A549 (cell line): ENCODE measurements at regions not wholly inside any gene's neighbourhood (a gene's known extent, or its start where the extent isn't known, plus 50 kb on each side); places are given as distances from the start of the nearest gene placed in this dataset.

Source experiments
- ATAC-seq, 2 experiments: fragments of 200-7000 bp in 1 of 2; fragments of >200 bp in 1 of 2; cut with Nextera tagmentation in 1 of 2; cut with Tn5 transposase in 1 of 2; 3 replicates each; pipeline versions ENCODE4 v1.8.0 to v1.9.1; 2018 to 2020; ENCODE audit warnings: mild to moderate bottlenecking in 1 of 2, moderate library complexity in 1 of 2
- CTCF ChIA-PET: fragments of 300-600 bp; sonication (Branson Sonifier 250); formaldehyde crosslinking; extraction: SDS; loops from one replicate; lab custom pipeline; 2021; ENCODE audit warnings: antibody characterized with exemption, inconsistent platforms; lab: Yijun Ruan, JAX
- POLR2A ChIA-PET: fragments of 350-600 bp; formaldehyde crosslinking; extraction: SDS; loops from one replicate; lab custom pipeline; 2021; ENCODE audit warnings: antibody characterized with exemption, inconsistent platforms; lab: Yijun Ruan, JAX
- DNase-seq, 2 experiments: peaks; one replicate each; pipeline versions ENCODE4 v3.0.0 to v3.0.0-alpha.2; 2011 to 2016; ENCODE audit warnings: low read depth in 1 of 2, low spot score in 1 of 2
- FAIRE-seq: peaks from 2 replicates; lab custom pipeline; 2011; peaks lifted over from hg19 to GRCh38; lab: Jason Lieb, UNC
- H3K27ac ChIP-seq, 2 experiments: fragments of >200 bp; sonication (Bioruptor Twin); formaldehyde crosslinking; 3 replicates each; pipeline ENCODE4 v1.5.1; 2016 to 2017
- H3K4me1 ChIP-seq: fragments of >200 bp; sonication (Bioruptor Twin); formaldehyde crosslinking; 3 replicates; pipeline ENCODE4 v1.6.1; 2016
- H3K4me2 ChIP-seq: fragments of >200 bp; sonication (Bioruptor Twin); formaldehyde crosslinking; 3 replicates; pipeline ENCODE4 v1.6.1; 2016
- H3K4me3 ChIP-seq: fragments of >200 bp; sonication (Bioruptor Twin); formaldehyde crosslinking; 3 replicates; pipeline ENCODE4 v1.5.1; 2016
- H3K9me3 ChIP-seq: fragments of >200 bp; sonication (Bioruptor Twin); formaldehyde crosslinking; 3 replicates; pipeline ENCODE4 v1.6.1; 2016
- BCL3 ChIP-seq: fragments of >200 bp; sonication (Bioruptor Twin); formaldehyde crosslinking; IDR thresholded peaks from 3 replicates; pipeline ENCODE4 v1.6.1; 2016
- BHLHE40 ChIP-seq: IDR thresholded peaks from 2 replicates; pipeline ENCODE4 v1.6.1; 2012; ENCODE audit warnings: low read depth, low read length, inconsistent platforms
- CBX2 ChIP-seq: fragments of 200-600 bp; sonication (generic); IDR thresholded peaks from 2 replicates; pipeline ENCODE4 v1.6.1; 2016; ENCODE audit warnings: low read depth, mild to moderate bottlenecking, borderline replicate concordance
- CBX8 ChIP-seq: fragments of 200-600 bp; sonication (generic); IDR thresholded peaks from 2 replicates; pipeline ENCODE4 v1.6.1; 2016
- CTCF ChIP-seq: fragments of >200 bp; sonication (Bioruptor Twin); formaldehyde crosslinking; IDR thresholded peaks from 3 replicates; pipeline ENCODE4 v1.5.1; 2016
- EHF ChIP-seq: fragments of 250-450 bp; sonication (Bioruptor Pico); IDR thresholded peaks from 2 replicates; pipeline ENCODE4 v1.5.0; 2020; ENCODE audit warnings: mild to moderate bottlenecking
- EHMT2 ChIP-seq: fragments of 200-600 bp; sonication (generic); IDR thresholded peaks from 2 replicates; pipeline ENCODE4 v1.6.1; 2016; ENCODE audit warnings: antibody characterized with exemption, low read depth, mild to moderate bottlenecking, moderate library complexity
- EP300 ChIP-seq, 2 experiments: fragments of >200 bp; sonication (Bioruptor Twin); formaldehyde crosslinking; IDR thresholded peaks; 2 replicates in 1 of 2; 3 replicates in 1 of 2; pipeline ENCODE4 v1.6.1; 2016 to 2017
- ESRRA ChIP-seq: fragments of 150-350 bp; IDR thresholded peaks from 2 replicates; pipeline ENCODE4 v1.6.1; 2014; ENCODE audit warnings: mild to moderate bottlenecking, low read length, borderline replicate concordance
- FOSB ChIP-seq: fragments of 250-450 bp; sonication (Bioruptor Pico); IDR thresholded peaks from 2 replicates; pipeline ENCODE4 v1.5.0; 2020; ENCODE audit warnings: mild to moderate bottlenecking, moderate library complexity
- FOXS1 ChIP-seq: fragments of 250-450 bp; sonication (Bioruptor Pico); IDR thresholded peaks from 2 replicates; pipeline ENCODE4 v1.5.0; 2020; ENCODE audit warnings: mild to moderate bottlenecking, moderate library complexity
- HDAC2 ChIP-seq: fragments of 200-600 bp; sonication (generic); IDR thresholded peaks from 2 replicates; pipeline ENCODE4 v1.6.1; 2016
- HEYL ChIP-seq: fragments of 250-450 bp; sonication (Bioruptor Pico); IDR thresholded peaks from 2 replicates; pipeline ENCODE4 v1.8.0; 2021; ENCODE audit warnings: mild to moderate bottlenecking, moderate library complexity
- HOXB5 ChIP-seq: fragments of 250-450 bp; sonication (Bioruptor Pico); IDR thresholded peaks from 2 replicates; pipeline ENCODE4 v1.5.0; 2020; ENCODE audit warnings: mild to moderate bottlenecking, moderate library complexity
- JUN ChIP-seq, 2 experiments: fragments of >200 bp; sonication (Bioruptor Twin); formaldehyde crosslinking; IDR thresholded peaks; 2 replicates in 1 of 2; 3 replicates in 1 of 2; pipeline ENCODE4 v1.6.1; 2016 to 2017
- JUNB ChIP-seq: fragments of >200 bp; sonication (Bioruptor Twin); formaldehyde crosslinking; IDR thresholded peaks from 2 replicates; pipeline ENCODE4 v1.6.1; 2016
- KDM1A ChIP-seq: fragments of 200-600 bp; sonication (generic); IDR thresholded peaks from 2 replicates; pipeline ENCODE4 v1.6.1; 2016; ENCODE audit warnings: low read depth, mild to moderate bottlenecking
- KDM5A ChIP-seq: fragments of 200-600 bp; sonication (generic); IDR thresholded peaks from 2 replicates; pipeline ENCODE4 v1.6.1; 2016; ENCODE audit warnings: antibody characterized with exemption, mild to moderate bottlenecking
- MYC ChIP-seq: IDR thresholded peaks from 2 replicates; pipeline ENCODE4 v1.6.1; 2012; ENCODE audit warnings: mild to moderate bottlenecking, inconsistent platforms, low read length, improper control_type of control experiment, borderline replicate concordance
- NPAS2 ChIP-seq: fragments of 250-450 bp; sonication (Bioruptor Pico); IDR thresholded peaks from 2 replicates; pipeline ENCODE4 v1.8.0; 2022; ENCODE audit warnings: mild to moderate bottlenecking, moderate library complexity, borderline replicate concordance
- NR3C1 ChIP-seq: fragments of >200 bp; sonication (Bioruptor Twin); formaldehyde crosslinking; IDR thresholded peaks from 3 replicates; pipeline ENCODE4 v1.6.1; 2017
- PHF8 ChIP-seq: fragments of 200-600 bp; sonication (generic); IDR thresholded peaks from 2 replicates; pipeline ENCODE4 v1.6.1; 2016; ENCODE audit warnings: low read depth, mild to moderate bottlenecking, antibody characterized with exemption, moderate library complexity, borderline replicate concordance
- POLR2A ChIP-seq: IDR thresholded peaks from 2 replicates; pipeline ENCODE4 v1.6.1; 2012; ENCODE audit warnings: mild to moderate bottlenecking, low read length
- RCOR1 ChIP-seq: fragments of 150-350 bp; IDR thresholded peaks from 2 replicates; pipeline ENCODE4 v1.6.1; 2014; ENCODE audit warnings: antibody characterized with exemption, low read length, low read depth
- RFX5 ChIP-seq: fragments of 450-650 bp; IDR thresholded peaks from 2 replicates; pipeline ENCODE4 v1.7.1; 2014; ENCODE audit warnings: antibody characterized with exemption, mild to moderate bottlenecking, moderate library complexity
- TP53 ChIP-seq: fragments of 250-450 bp; sonication (Bioruptor Pico); IDR thresholded peaks from 2 replicates; pipeline ENCODE4 v1.5.0; 2021; ENCODE audit warnings: mild to moderate bottlenecking, moderate library complexity
- USF2 ChIP-seq: fragments of 450-650 bp; IDR thresholded peaks from 2 replicates; pipeline ENCODE4 v1.6.1; 2014; ENCODE audit warnings: antibody characterized with exemption
- ZC3H11A ChIP-seq: fragments of 450-650 bp; IDR thresholded peaks from 2 replicates; pipeline ENCODE4 v1.6.1; 2014; ENCODE audit warnings: antibody characterized with exemption, mild to moderate bottlenecking
- WGBS: methylation state at CpG from one replicate; pipeline ENCODE4 v1.1.6; 2017; ENCODE audit errors: missing lambda C conversion rate; 5-methylcytosine and 5-hydroxymethylcytosine counted together
- TF ChIP-seq, protein P1 (sequence below): IDR thresholded peaks from 2 replicates; pipeline ENCODE4 v1.6.1; 2012

GRCh38 chr1:91101328-91101727 is 79.5 kb upstream of the ZNF644 start:
- FAIRE-seq: no peak
- H3K27ac ChIP-seq: no peak overlapping the region
- no peak overlapping the region for H3K4me2 ChIP-seq
- TF ChIP-seq RCOR1: no peak
- TF ChIP-seq EP300 (IDR thresholded peaks at IDR 0.05): no peak
- no peak for TF ChIP-seq RFX5
- no peak for TF ChIP-seq KDM5A
- no peak for TF ChIP-seq NR3C1
- no peak for TF ChIP-seq HEYL (CRISPR knock-in tag)
- TF ChIP-seq EHMT2: no peak
- TF ChIP-seq NPAS2 (CRISPR knock-in tag): no peak
- no peak for TF ChIP-seq JUNB
- no peak for TF ChIP-seq MYC
- TF ChIP-seq, protein P1, sequence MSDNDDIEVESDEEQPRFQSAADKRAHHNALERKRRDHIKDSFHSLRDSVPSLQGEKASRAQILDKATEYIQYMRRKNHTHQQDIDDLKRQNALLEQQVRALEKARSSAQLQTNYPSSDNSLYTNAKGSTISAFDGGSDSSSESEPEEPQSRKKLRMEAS: no peak
- TF ChIP-seq KDM1A: no peak
- no peak for TF ChIP-seq FOXS1 (CRISPR knock-in tag)
- TF ChIP-seq ZC3H11A: no peak
- 74% methylated on average over 5 of the region's 5 CpGs for WGBS
- no peak for ATAC-seq
- no peaks in the 10 kb centered on the region for H3K9me3 ChIP-seq
- CTCF ChIA-PET: no interaction called here
- no peak overlapping the region for H3K4me3 ChIP-seq
- no peaks in the 10 kb centered on the region for H3K4me1 ChIP-seq
- POLR2A ChIA-PET: no interaction called here
- no peak for DNase-seq

- FAIRE-seq: no peak
- WGBS: 53% methylated on average over 7 of the region's 7 CpGs
- H3K27ac ChIP-seq: no peak overlapping the region
- ChIA-PET CTCF (no interaction called here), POLR2A (no interaction called here)
- TF ChIP-seq NR3C1 (no peak), BCL3 (no peak), PHF8 (no peak), FOSB (no peak), TP53 (CRISPR knock-in tag) (no peak)
- ATAC-seq: no peak; a peak in 1 of 6 replicates
- no peak for DNase-seq
- no peaks in the 10 kb centered on the region for H3K9me3 ChIP-seq
- H3K4me2 ChIP-seq: no peak overlapping the region
- H3K4me3 ChIP-seq: no peak overlapping the region
- no peaks in the 10 kb centered on the region for H3K4me1 ChIP-seq
Observed at GRCh38 chr1:91099746-91100621, 78.1 kb upstream of the ZNF644 start.

GRCh38 chr1:91098299-91098906 is 76.6 kb upstream of the ZNF644 start:
- no peak for ATAC-seq
- TF ChIP-seq EHMT2 (no peak), JUN (IDR thresholded peaks at IDR 0.05) (no peak), POLR2A (no peak), HDAC2 (no peak), HEYL (CRISPR knock-in tag) (no peak), CTCF (no peak), CBX8 (no peak), EHF (CRISPR knock-in tag) (no peak), USF2 (no peak), BCL3 (no peak), BHLHE40 (no peak), HOXB5 (CRISPR knock-in tag) (no peak), CBX2 (no peak), ESRRA (no peak)
- TF ChIP-seq, protein P1: no peak
- no peak for FAIRE-seq
- Histone ChIP-seq H3K9me3 (no peaks in the 10 kb centered on the region), H3K4me3 (no peak overlapping the region), H3K27ac (no peak overlapping the region), H3K4me2 (no peak overlapping the region), H3K4me1 (no peaks in the 10 kb centered on the region)
- 28% methylated on average over 3 of the region's 3 CpGs for WGBS
- CTCF ChIA-PET: no interaction called here
- DNase-seq: no peak
- POLR2A ChIA-PET: no interaction called here
